Fibroblast of the conjunctiva (primary cell): ENCODE measurements at regions not wholly inside any gene's neighbourhood (a gene's known extent, or its start where the extent isn't known, plus 50 kb on each side); places are given as distances from the start of the nearest gene placed in this dataset.

Experiments used
- DNase-seq: peaks from one replicate; pipeline ENCODE4 v3.0.0-alpha.2; 2010; ENCODE audit warnings: low read depth

GRCh38 chr14:76926521-76927251 is 100.5 kb downstream of the LRRC74A start:
- DNase-seq: peak; percentile 72

DNA sequence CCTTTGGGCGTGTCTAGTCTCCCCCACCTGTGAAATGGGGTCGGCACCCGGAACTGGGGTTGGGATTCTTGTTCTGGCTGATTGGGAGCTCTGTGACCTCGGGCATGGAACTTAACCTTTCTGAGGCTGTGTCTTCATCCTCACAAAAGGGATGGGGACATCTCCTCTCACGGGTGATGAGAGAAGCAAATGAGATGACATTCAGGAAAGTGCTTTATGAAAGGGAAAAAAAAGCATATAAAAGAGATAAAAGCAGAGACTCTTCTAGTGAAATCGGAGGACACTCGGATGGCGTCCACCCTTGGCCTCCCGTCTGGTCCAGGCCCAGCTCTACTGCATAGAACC is 98.9 kb downstream of the LRRC74A start:
- no peak for DNase-seq

DNA sequence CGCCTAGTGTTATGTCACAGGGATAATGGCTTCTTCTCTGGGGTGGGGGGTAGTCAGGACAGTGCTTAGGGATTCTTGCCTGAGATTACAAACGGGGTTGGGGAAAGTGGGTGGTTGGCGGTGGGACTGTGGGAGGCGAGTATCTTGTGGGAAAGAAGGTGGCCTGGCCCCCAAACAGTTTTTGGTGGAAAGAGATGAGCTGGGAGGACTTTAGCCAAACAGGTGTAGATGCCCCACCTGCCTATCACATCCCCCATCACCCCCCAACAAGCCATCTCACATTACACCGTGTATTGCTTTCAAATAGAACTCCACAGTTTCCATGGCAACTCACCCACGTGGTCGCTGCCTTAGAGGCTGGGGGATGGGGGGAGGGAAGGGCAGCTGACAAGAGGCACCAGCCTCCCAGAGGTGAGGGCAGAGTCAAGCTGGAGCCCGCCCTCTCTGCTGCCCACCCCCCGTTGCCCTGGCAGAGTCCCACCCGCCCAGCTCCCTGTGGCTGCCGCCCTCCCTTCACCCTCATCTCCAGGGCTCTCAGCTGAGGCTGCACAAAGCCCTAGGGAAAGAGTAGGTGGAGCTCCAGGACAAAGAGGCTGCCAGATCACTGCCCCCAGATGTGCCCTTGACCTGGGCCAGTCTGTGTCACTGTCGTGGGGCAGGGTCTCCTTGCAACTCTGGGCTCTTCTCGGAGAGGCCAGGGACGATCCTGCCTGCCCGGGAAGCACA is 98.3 kb downstream of the LRRC74A start:
- no peak for DNase-seq

DNA sequence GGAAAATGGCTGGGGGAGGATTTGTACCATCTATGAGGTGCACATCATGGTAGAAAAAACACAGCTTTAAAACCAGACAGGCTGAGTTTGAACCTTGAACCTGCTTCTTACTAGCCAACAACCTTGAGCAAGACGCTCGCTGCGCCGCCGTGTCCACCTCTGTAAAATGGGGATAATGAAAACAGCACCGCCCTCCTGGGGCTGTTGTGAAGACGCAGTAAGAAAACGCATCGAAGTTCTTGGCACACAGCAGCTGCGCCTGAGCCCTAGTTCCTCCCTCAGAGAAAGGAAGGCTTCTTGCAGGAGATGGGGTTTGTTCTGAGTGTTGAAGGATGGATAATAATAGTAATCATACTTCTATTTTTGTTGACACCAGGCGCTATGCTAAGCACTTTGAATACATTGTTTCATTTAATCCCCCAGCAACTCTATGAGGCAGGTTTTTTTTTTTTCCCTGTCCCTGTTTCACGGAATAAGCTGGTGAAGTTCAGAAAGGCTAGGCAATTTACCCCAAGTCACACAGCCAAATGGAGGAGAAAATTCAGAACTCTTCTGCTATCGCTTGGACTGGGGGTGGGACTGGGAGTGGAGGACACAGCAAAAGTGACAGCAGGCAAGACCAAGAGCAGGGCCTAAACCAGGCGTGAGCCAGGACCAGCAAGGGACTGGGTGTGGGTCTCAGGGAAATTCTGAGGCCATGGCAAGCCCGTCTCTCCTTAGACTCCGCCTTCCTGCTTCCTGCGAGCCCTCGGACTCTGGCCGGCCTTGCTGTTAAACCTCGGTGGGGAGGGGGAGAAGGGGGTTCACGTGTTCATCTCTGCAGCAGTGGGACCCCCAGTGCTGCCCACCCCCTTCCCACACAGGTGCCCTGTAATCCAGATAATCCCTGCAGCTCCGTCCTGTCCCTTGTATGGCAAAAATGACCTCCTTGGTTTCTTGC is 97.5 kb downstream of the LRRC74A start:
- no peak for DNase-seq

- no peak for DNase-seq
Measured at GRCh38 chr14:76922584-76922983, 96.4 kb downstream of the LRRC74A start.

DNA sequence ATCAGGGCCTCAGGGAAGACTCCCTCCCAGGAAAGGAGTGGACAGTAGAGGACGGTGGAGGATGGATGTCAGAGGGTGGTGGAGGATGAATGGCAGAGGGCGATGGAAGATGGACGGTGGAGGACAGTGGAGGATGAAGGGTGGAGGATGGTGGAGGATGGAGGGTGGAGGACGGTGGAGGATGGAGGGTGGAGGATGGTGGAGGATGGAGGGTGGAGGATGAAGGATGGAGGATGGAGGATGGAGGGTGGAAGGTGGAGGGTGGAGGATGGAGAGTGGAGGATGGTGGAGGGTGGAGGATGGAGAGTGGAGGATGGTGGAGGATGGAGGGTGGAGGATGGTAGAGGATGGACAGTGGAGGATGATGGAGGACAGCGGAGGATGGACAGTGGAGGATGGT is 95.9 kb downstream of the LRRC74A start:
- DNase-seq: no peak

GRCh38 chr14:76921088-76921399 is 94.8 kb downstream of the LRRC74A start:
- no peak for DNase-seq

GRCh38 chr14:76920331-76921087 is 94.3 kb downstream of the LRRC74A start:
- no peak for DNase-seq

- DNase-seq: peak; percentile 75
Measured at GRCh38 chr14:76919431-76920330, 93.5 kb downstream of the LRRC74A start.
